22Rv1 (cell line): ENCODE measurements at regions not wholly inside any gene's neighbourhood (a gene's known extent, or its start where the extent isn't known, plus 50 kb on each side); places are given as distances from the start of the nearest gene placed in this dataset.

Experiments used
- CTCF ChIP-seq: fragments of 450-650 bp; IDR thresholded peaks from 2 replicates; pipeline ENCODE4 v1.5.1; 2017; ENCODE audit warnings: mild to moderate bottlenecking
- ZFX ChIP-seq: fragments of 450-650 bp; IDR thresholded peaks from 2 replicates; pipeline ENCODE4 v1.6.1; 2017; ENCODE audit warnings: antibody characterized with exemption, borderline replicate concordance

- TF ChIP-seq CTCF (no peak), ZFX (no peak)
Measured at GRCh38 chr14:34172550-34173368, 221.9 kb upstream of the EGLN3 start.
